ENCODE measurements at regions not wholly inside any gene's neighbourhood (a gene's known extent, or its start where the extent isn't known, plus 50 kb on each side); places are given as distances from the start of the nearest gene placed in this dataset.

- TF ChIP-seq, protein P1, sequence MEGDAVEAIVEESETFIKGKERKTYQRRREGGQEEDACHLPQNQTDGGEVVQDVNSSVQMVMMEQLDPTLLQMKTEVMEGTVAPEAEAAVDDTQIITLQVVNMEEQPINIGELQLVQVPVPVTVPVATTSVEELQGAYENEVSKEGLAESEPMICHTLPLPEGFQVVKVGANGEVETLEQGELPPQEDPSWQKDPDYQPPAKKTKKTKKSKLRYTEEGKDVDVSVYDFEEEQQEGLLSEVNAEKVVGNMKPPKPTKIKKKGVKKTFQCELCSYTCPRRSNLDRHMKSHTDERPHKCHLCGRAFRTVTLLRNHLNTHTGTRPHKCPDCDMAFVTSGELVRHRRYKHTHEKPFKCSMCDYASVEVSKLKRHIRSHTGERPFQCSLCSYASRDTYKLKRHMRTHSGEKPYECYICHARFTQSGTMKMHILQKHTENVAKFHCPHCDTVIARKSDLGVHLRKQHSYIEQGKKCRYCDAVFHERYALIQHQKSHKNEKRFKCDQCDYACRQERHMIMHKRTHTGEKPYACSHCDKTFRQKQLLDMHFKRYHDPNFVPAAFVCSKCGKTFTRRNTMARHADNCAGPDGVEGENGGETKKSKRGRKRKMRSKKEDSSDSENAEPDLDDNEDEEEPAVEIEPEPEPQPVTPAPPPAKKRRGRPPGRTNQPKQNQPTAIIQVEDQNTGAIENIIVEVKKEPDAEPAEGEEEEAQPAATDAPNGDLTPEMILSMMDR (IDR thresholded peaks at IDR 0.05; ENCODE audit: insufficient read depth, low read depth, low read length, missing control alignments), result no peak
- DNase-seq (ENCODE audit: low read depth), result no peak
- H3K4me3 ChIP-seq (ENCODE audit: low read depth, low read length), result no peak overlapping the region
These were observed 945.1 kb downstream of the ADGRL3 start for GRCh38 chr4:62145276-62145675.

- DNase-seq (ENCODE audit: low read depth), result no peak
- TF ChIP-seq, protein P1 (IDR thresholded peaks at IDR 0.05; ENCODE audit: insufficient read depth, low read depth, low read length, missing control alignments), result no peak
- no peak overlapping the region for H3K4me3 ChIP-seq (ENCODE audit: low read depth, low read length)
These were observed 944.3 kb downstream of the ADGRL3 start for GRCh38 chr4:62144431-62144830.

DNA sequence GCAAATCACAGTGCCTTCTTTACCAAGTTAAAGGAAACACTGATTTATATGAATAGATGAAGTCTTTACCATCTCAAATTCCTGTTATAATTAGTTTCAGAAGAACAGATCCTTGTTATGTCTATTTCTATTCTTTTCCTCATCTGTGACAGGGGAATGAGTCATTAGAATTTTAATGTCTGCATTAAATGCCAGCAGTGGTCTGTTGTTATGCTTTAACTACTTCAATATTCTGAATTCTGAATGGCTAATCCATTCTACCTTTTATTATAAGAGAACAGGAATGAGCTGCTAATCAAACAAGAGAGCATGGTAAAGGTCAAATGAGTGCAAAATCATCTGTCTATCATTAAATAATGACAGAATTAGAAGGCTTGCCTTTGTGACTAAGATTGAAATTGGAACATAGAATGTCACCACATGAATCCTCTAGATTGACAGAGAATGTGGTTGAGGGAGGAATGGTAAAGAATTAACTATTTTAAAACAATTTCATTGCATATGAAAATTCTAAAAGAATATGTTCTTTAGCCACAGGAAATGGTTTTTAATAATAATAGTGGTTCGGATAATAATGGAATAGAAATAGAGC, 935.5 kb downstream of the ADGRL3 start:
- DNase-seq (ENCODE audit: low read depth), result no peak

GRCh38 chr4:62133977-62134376, 933.9 kb downstream of the ADGRL3 start:
- TF ChIP-seq, protein P1 (IDR thresholded peaks at IDR 0.05; ENCODE audit: insufficient read depth, low read depth, low read length, missing control alignments), result no peak
- no peak for DNase-seq (ENCODE audit: low read depth)
- H3K4me3 ChIP-seq (ENCODE audit: low read depth, low read length), result no peak overlapping the region

More for the DNA sequence above, 935.5 kb downstream of the ADGRL3 start:
- no peak overlapping the region for H3K4me3 ChIP-seq (ENCODE audit: low read depth, low read length)
- TF ChIP-seq, protein P1 (IDR thresholded peaks at IDR 0.05; ENCODE audit: insufficient read depth, low read depth, low read length, missing control alignments), result no peak

GRCh38 chr4:62133101-62133897, 933.2 kb downstream of the ADGRL3 start:
- no peak for DNase-seq (ENCODE audit: low read depth)
- TF ChIP-seq, protein P1 (IDR thresholded peaks at IDR 0.05; ENCODE audit: insufficient read depth, low read depth, low read length, missing control alignments), result no peak
- H3K4me3 ChIP-seq (ENCODE audit: low read depth, low read length), result no peak overlapping the region

- no peak overlapping the region for H3K4me3 ChIP-seq (ENCODE audit: low read depth, low read length)
- DNase-seq (ENCODE audit: low read depth), result no peak
- TF ChIP-seq, protein P1 (IDR thresholded peaks at IDR 0.05; ENCODE audit: insufficient read depth, low read depth, low read length, missing control alignments), result no peak
These were observed 930.9 kb downstream of the ADGRL3 start for GRCh38 chr4:62131049-62131448.
